C4-2B (cell line): ENCODE measurements at regions not wholly inside any gene's neighbourhood (a gene's known extent, or its start where the extent isn't known, plus 50 kb on each side); places are given as distances from the start of the nearest gene placed in this dataset.

Source experiments
- CTCF ChIP-seq: fragments of 450-650 bp; conservative IDR thresholded peaks from 2 replicates; pipeline ENCODE4 v1.5.1; 2017; ENCODE audit warnings: mild to moderate bottlenecking
- ZFX ChIP-seq: fragments of 450-650 bp; IDR thresholded peaks from 2 replicates; pipeline ENCODE4 v1.6.1; 2017

- no peak for TF ChIP-seq CTCF
- no peak for TF ChIP-seq ZFX
Measured at GRCh38 chr21:35732788-35733187, 327.5 kb downstream of the SETD4 start.
